H1 (cell line): ENCODE measurements at regions not wholly inside any gene's neighbourhood (a gene's known extent, or its start where the extent isn't known, plus 50 kb on each side); places are given as distances from the start of the nearest gene placed in this dataset.

Source experiments
- CTCF ChIA-PET: fragments of 300-600 bp; sonication (Branson Sonifier 250); formaldehyde crosslinking; loops from one replicate; lab custom pipeline; 2021; ENCODE audit not compliant: partially characterized antibody; lab: Charles Lee
- POLR2A ChIA-PET: fragments of 300-600 bp; sonication (Branson Sonifier 250); formaldehyde crosslinking; loops from one replicate; lab custom pipeline; 2021; ENCODE audit warnings: inconsistent platforms; ENCODE audit not compliant: partially characterized antibody; lab: Charles Lee
- DNase-seq, 2 experiments: peaks; one replicate each; pipeline versions ENCODE4 v3.0.0 to v3.0.0-alpha.2; 2010 to 2022; ENCODE audit warnings: low spot score in 2 of 2, low read depth in 1 of 2, mixed read lengths in 1 of 2
- FAIRE-seq: peaks from 2 replicates; lab custom pipeline; 2011; peaks lifted over from hg19 to GRCh38; lab: Jason Lieb, UNC
- H2AFZ ChIP-seq: 2 replicates; pipeline ENCODE4 v1.8.1; 2012; ENCODE audit warnings: low read length, inconsistent platforms
- H2AK5ac ChIP-seq: 2 replicates; pipeline ENCODE4 v1.6.1; 2013; ENCODE audit warnings: low read depth, low read length
- H2BK120ac ChIP-seq: replicated peaks from 2 replicates; pipeline ENCODE3; 2013; ENCODE audit warnings: low read depth, low read length, inconsistent platforms
- H2BK12ac ChIP-seq: 2 replicates; pipeline ENCODE4 v1.6.1; 2013; ENCODE audit warnings: low read depth, low read length
- H2BK15ac ChIP-seq: 2 replicates; pipeline ENCODE4 v1.6.1; 2013; ENCODE audit warnings: low read length
- H2BK20ac ChIP-seq: 2 replicates; pipeline ENCODE4 v1.6.1; 2013; ENCODE audit warnings: low read length
- H2BK5ac ChIP-seq: 2 replicates; pipeline ENCODE4 v1.6.1; 2013; ENCODE audit warnings: low read depth, low read length
- H3K14ac ChIP-seq: 2 replicates; pipeline ENCODE4 v1.6.1; 2013; ENCODE audit warnings: inconsistent platforms; ENCODE audit not compliant: insufficient read length
- H3K18ac ChIP-seq: 2 replicates; pipeline ENCODE4 v1.6.1; 2013; ENCODE audit warnings: low read length; ENCODE audit errors: extremely low read depth
- H3K23ac ChIP-seq: 2 replicates; pipeline ENCODE4 v1.6.1; 2013; ENCODE audit warnings: inconsistent platforms; ENCODE audit not compliant: insufficient read length
- H3K23me2 ChIP-seq: 2 replicates; pipeline ENCODE4 v1.6.1; 2013; ENCODE audit warnings: low read depth, low read length
- H3K27ac ChIP-seq: 2 replicates; pipeline ENCODE4 v1.6.1; 2011; ENCODE audit warnings: low read depth, low read length, inconsistent platforms
- H3K27me3 ChIP-seq, 4 experiments: replicated peaks in 1 of 4; 1 replicate in 1 of 4; 2 replicates in 3 of 4; pipeline versions ENCODE4 v1.6.1 to v1.8.1; 2011 to 2013; ENCODE audit warnings: low read length in 3 of 4, mild to moderate bottlenecking in 3 of 4, inconsistent platforms in 2 of 4, mixed read lengths in 2 of 4, moderate library complexity in 1 of 4; ENCODE audit not compliant: control insufficient read depth in 3 of 4, insufficient read depth in 3 of 4; ENCODE audit errors: extremely low read depth in 1 of 4
- H3K36me3 ChIP-seq, 4 experiments: 2 replicates each; pipeline versions ENCODE4 v1.6.1 to v1.8.1; 2011 to 2013; ENCODE audit warnings: mild to moderate bottlenecking in 4 of 4, low read length in 3 of 4, moderate library complexity in 2 of 4, control low read depth in 1 of 4, inconsistent platforms in 1 of 4; ENCODE audit not compliant: insufficient read depth in 4 of 4, control insufficient read depth in 2 of 4
- H3K4ac ChIP-seq: replicated peaks from 2 replicates; pipeline ENCODE3; 2013; ENCODE audit warnings: low read length, low read depth, mixed read lengths, inconsistent platforms; ENCODE audit not compliant: insufficient read length
- H3K4me1 ChIP-seq, 4 experiments: replicated peaks in 1 of 4; 1 replicate in 1 of 4; 2 replicates in 3 of 4; pipeline versions ENCODE4 v1.6.1 to v1.8.1; 2011 to 2013; ENCODE audit warnings: low read length in 3 of 4, inconsistent platforms in 2 of 4, mixed read lengths in 1 of 4; ENCODE audit not compliant: insufficient read depth in 4 of 4, control insufficient read depth in 3 of 4
- H3K4me2 ChIP-seq, 2 experiments: 2 replicates each; pipeline versions ENCODE4 v1.6.1 to v1.8.1; 2011 to 2013; ENCODE audit warnings: low read depth in 2 of 2, low read length in 2 of 2, control low read depth in 1 of 2, inconsistent platforms in 1 of 2, mild to moderate bottlenecking in 1 of 2; ENCODE audit not compliant: insufficient read depth in 1 of 2
- H3K4me3 ChIP-seq, 4 experiments: fragments of 200-600, 300-600 bp in 1 of 4; sonication (generic), shearing (Covaris generic), sonication (Bioruptor Twin) in 1 of 4; 2 replicates each; pipeline versions ENCODE4 v1.5.1 to v1.8.1; 2011 to 2016; ENCODE audit warnings: low read length in 4 of 4, low read depth in 3 of 4, control low read depth in 2 of 4, inconsistent platforms in 2 of 4, mild to moderate bottlenecking in 2 of 4, mixed read lengths in 1 of 4, moderate library complexity in 1 of 4; ENCODE audit not compliant: insufficient read depth in 2 of 4; ENCODE audit errors: extremely low read depth in 1 of 4
- H3K56ac ChIP-seq: replicated peaks from 2 replicates; pipeline ENCODE3; 2013; ENCODE audit warnings: low read depth, mild to moderate bottlenecking, mixed read lengths, low read length, inconsistent platforms; ENCODE audit not compliant: insufficient read length
- H3K79me1 ChIP-seq: 2 replicates; pipeline ENCODE4 v1.6.1; 2013; ENCODE audit warnings: low read depth, low read length, control low read depth
- H3K79me2 ChIP-seq, 2 experiments: 2 replicates each; pipeline versions ENCODE4 v1.6.1 to v1.8.1; 2012 to 2013; ENCODE audit warnings: low read length in 2 of 2, mild to moderate bottlenecking in 2 of 2, inconsistent platforms in 1 of 2; ENCODE audit not compliant: insufficient read depth in 2 of 2, control insufficient read depth in 1 of 2
- H3K9ac ChIP-seq, 4 experiments: replicated peaks in 1 of 4; 1 replicate in 1 of 4; 2 replicates in 3 of 4; pipeline versions ENCODE4 v1.6.1 to v1.8.1; 2011 to 2013; ENCODE audit warnings: low read depth in 3 of 4, low read length in 3 of 4, control low read depth in 2 of 4, mild to moderate bottlenecking in 2 of 4, moderate library complexity in 2 of 4, inconsistent platforms in 1 of 4; ENCODE audit errors: extremely low read depth in 1 of 4
- H3K9me3 ChIP-seq, 2 experiments: 2 replicates each; pipeline versions ENCODE4 v1.6.1 to v1.8.1; 2012 to 2013; ENCODE audit warnings: mild to moderate bottlenecking in 2 of 2, moderate library complexity in 2 of 2, control low read depth in 1 of 2, inconsistent platforms in 1 of 2, low read depth in 1 of 2, low read length in 1 of 2, mixed read lengths in 1 of 2; ENCODE audit not compliant: insufficient read depth in 2 of 2
- H4K20me1 ChIP-seq, 2 experiments: replicated peaks in 1 of 2; 2 replicates each; pipeline versions ENCODE3 to v1.8.1; 2011 to 2013; ENCODE audit warnings: inconsistent platforms in 2 of 2, low read length in 2 of 2, mild to moderate bottlenecking in 1 of 2; ENCODE audit not compliant: insufficient read depth in 2 of 2, control insufficient read depth in 1 of 2
- H4K5ac ChIP-seq: 2 replicates; pipeline ENCODE4 v1.6.1; 2013; ENCODE audit warnings: low read length, low read depth, mixed read lengths, inconsistent platforms; ENCODE audit not compliant: insufficient read length
- H4K8ac ChIP-seq: 2 replicates; pipeline ENCODE4 v1.8.0; 2013; ENCODE audit warnings: mild to moderate bottlenecking, moderate library complexity, low read length, inconsistent platforms; ENCODE audit not compliant: insufficient read depth; ENCODE audit errors: extremely low read depth
- H4K91ac ChIP-seq: replicated peaks from 2 replicates; pipeline ENCODE3; 2013; ENCODE audit warnings: low read length, mixed read lengths, inconsistent platforms; ENCODE audit not compliant: insufficient read length
- CBX8 ChIP-seq: fragments of 300-800, 300-1000 bp; sonication (generic); IDR thresholded peaks from 2 replicates; pipeline ENCODE4 v1.7.1; 2016; ENCODE audit warnings: low read depth, low read length, borderline replicate concordance
- CHD1 ChIP-seq: IDR thresholded peaks from 2 replicates; pipeline ENCODE4 v1.6.1; 2012; ENCODE audit warnings: low read depth, low read length, improper control_type of control experiment
- EZH2 ChIP-seq: fragments of 200-600 bp; sonication (generic); IDR thresholded peaks from 2 replicates; pipeline ENCODE4 v1.7.1; 2012; ENCODE audit warnings: low read depth, mild to moderate bottlenecking, moderate library complexity, low read length, inconsistent platforms; ENCODE audit not compliant: severe bottlenecking
- HDAC2 ChIP-seq, 2 experiments: fragments of 300-600 bp in 1 of 2; sonication (generic) in 1 of 2; IDR thresholded peaks; 2 replicates each; pipeline ENCODE4 v1.6.1; 2011 to 2012; ENCODE audit warnings: low read depth in 2 of 2, low read length in 2 of 2, mild to moderate bottlenecking in 2 of 2, moderate library complexity in 2 of 2, borderline replicate concordance in 1 of 2, inconsistent platforms in 1 of 2
- PHF8 ChIP-seq: fragments of 200-600 bp; sonication (generic); conservative IDR thresholded peaks from 2 replicates; pipeline ENCODE4 v1.7.1; 2012; ENCODE audit warnings: low read depth, mild to moderate bottlenecking, inconsistent platforms, low read length, moderate library complexity
- POLR2AphosphoS5 ChIP-seq: IDR thresholded peaks from 2 replicates; pipeline ENCODE4 v1.6.1; 2011; ENCODE audit warnings: low read depth, low read length
- RXRA ChIP-seq: IDR thresholded peaks from 2 replicates; pipeline ENCODE4 v1.6.1; 2011; ENCODE audit warnings: low read depth, mild to moderate bottlenecking, low read length, moderate library complexity; ENCODE audit not compliant: insufficient read depth
- SIN3A ChIP-seq, 2 experiments: IDR thresholded peaks in 1 of 2; conservative IDR thresholded peaks in 1 of 2; 2 replicates each; pipeline ENCODE4 v1.6.1; 2011 to 2012; ENCODE audit warnings: low read length in 2 of 2, improper control_type of control experiment in 1 of 2, low read depth in 1 of 2, mild to moderate bottlenecking in 1 of 2
- SIRT6 ChIP-seq: IDR thresholded peaks from one replicate; pipeline ENCODE4 v1.7.1; 2012; ENCODE audit warnings: low read length, inconsistent platforms
- SIX5 ChIP-seq: IDR thresholded peaks from 2 replicates; pipeline ENCODE4 v1.6.1; 2011; ENCODE audit warnings: mild to moderate bottlenecking, low read depth, low read length
- SP2 ChIP-seq: IDR thresholded peaks from 2 replicates; pipeline ENCODE4 v1.6.1; 2012; ENCODE audit warnings: mild to moderate bottlenecking, low read length, inconsistent platforms
- SP4 ChIP-seq: IDR thresholded peaks from 2 replicates; pipeline ENCODE4 v1.6.1; 2012; ENCODE audit warnings: low read length, inconsistent platforms
- SRF ChIP-seq: IDR thresholded peaks from 2 replicates; pipeline ENCODE4 v1.6.1; 2011; ENCODE audit warnings: mild to moderate bottlenecking, low read depth, low read length, moderate library complexity
- TBP ChIP-seq: IDR thresholded peaks from 2 replicates; pipeline ENCODE4 v1.6.1; 2011; ENCODE audit warnings: low read depth, low read length, improper control_type of control experiment

DNA sequence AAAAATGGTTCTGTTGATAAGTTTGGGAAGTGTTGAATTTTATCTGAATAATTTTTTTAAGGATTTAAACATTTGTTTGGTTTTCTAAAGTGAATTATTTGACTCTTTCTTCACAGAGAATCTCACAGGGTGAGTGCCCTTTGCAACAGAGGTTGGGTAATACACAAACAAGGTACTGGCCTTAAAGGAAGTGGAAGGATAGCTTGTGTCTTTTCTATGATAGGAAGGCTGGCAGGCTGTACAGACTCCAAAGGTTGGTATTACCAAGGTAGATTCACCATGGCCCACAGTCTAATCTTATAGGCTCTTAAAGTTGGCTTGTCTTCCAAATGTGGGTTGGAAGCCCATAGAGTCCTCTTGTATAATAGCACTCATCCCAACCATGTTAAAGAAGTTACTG lies 311.5 kb downstream of the SV2B start:
- Histone ChIP-seq H3K14ac (no peak overlapping the region), H3K4me2 (no peak overlapping the region), H3K36me3 (no peaks in the 10 kb centered on the region), H3K56ac (no peak overlapping the region), H4K20me1 (no peaks in the 10 kb centered on the region), H4K91ac (no peak overlapping the region), H2AFZ (no peak overlapping the region), H3K79me1 (no peaks in the 10 kb centered on the region), H3K9ac (no peak overlapping the region), H3K27me3 (no peaks in the 10 kb centered on the region), H3K18ac (no peak overlapping the region), H3K4me3 (no peak overlapping the region), H2BK5ac (no peak overlapping the region), H2BK120ac (no peak overlapping the region), H2BK20ac (no peak overlapping the region), H3K4ac (no peak overlapping the region), H3K9me3 (no peaks in the 10 kb centered on the region), H2AK5ac (no peak overlapping the region), H2BK12ac (no peak overlapping the region), H3K23me2 (no peaks in the 10 kb centered on the region), H3K23ac (no peak overlapping the region), H4K5ac (no peak overlapping the region), H4K8ac (no peak overlapping the region), H3K4me1 (no peaks in the 10 kb centered on the region), H2BK15ac (no peak overlapping the region), H3K79me2 (no peaks in the 10 kb centered on the region), H3K27ac (no peak overlapping the region)
- DNase-seq (no peak), FAIRE-seq (no peak)
- TF ChIP-seq SP2 (no peak), CBX8 (no peak), SIX5 (no peak), CHD1 (no peak), EZH2 (no peak), PHF8 (no peak), TBP (no peak), HDAC2 (IDR thresholded peaks at IDR 0.05; ENCODE audit: borderline replicate concordance in 1 of 2, low read depth in 2 of 2, low read length in 2 of 2) (no peak), SIN3A (conservative IDR thresholded peaks at IDR 0.05 in 1 of 2, IDR thresholded peaks at IDR 0.05 in 1 of 2; ENCODE audit: low read depth in 1 of 2, low read length in 2 of 2) (no peak), SIRT6 (no peak), SRF (no peak), RXRA (no peak), SP4 (no peak), POLR2AphosphoS5 (no peak)
- ChIA-PET POLR2A (no interaction called here), CTCF (no interaction called here)
